Spleen (tissue), 7 donors: ENCODE measurements at regions not wholly inside any gene's neighbourhood (a gene's known extent, or its start where the extent isn't known, plus 50 kb on each side); places are given as distances from the start of the nearest gene placed in this dataset.

Experiments used
- CTCF ChIP-seq, 11 experiments: fragments of 200-600 bp in 7 of 11; fragments of 450-650 bp in 4 of 11; sonication (generic) in 4 of 11; IDR thresholded peaks in 8 of 11; conservative IDR thresholded peaks in 3 of 11; 1 replicate in 7 of 11; 2 replicates in 4 of 11; pipeline versions ENCODE4 v1.4.0 to v1.8.0; 2016 to 2021; ENCODE audit warnings: antibody characterized with exemption in 11 of 11, inconsistent platforms in 4 of 11, mild to moderate bottlenecking in 1 of 11
- POLR2A ChIP-seq, 3 donors: fragments of 450-650 bp; IDR thresholded peaks; one replicate each; pipeline ENCODE4 v1.5.1; 2017; ENCODE audit warnings: antibody characterized with exemption in 3 of 3, mild to moderate bottlenecking in 1 of 3
- POLR2AphosphoS5 ChIP-seq, 3 donors: sonication (generic); formaldehyde crosslinking; IDR thresholded peaks; one replicate each; pipeline ENCODE4 v1.5.1; 2017; ENCODE audit warnings: antibody characterized with exemption in 3 of 3
- donor health status: DM: no; HTN: no; CAD: no; lungs with moderate emphysema.
- donor health status: DM: no; HTN: no; CAD: no.
- donor health status: DM: no; HTN: no; CAD: no.

DNA sequence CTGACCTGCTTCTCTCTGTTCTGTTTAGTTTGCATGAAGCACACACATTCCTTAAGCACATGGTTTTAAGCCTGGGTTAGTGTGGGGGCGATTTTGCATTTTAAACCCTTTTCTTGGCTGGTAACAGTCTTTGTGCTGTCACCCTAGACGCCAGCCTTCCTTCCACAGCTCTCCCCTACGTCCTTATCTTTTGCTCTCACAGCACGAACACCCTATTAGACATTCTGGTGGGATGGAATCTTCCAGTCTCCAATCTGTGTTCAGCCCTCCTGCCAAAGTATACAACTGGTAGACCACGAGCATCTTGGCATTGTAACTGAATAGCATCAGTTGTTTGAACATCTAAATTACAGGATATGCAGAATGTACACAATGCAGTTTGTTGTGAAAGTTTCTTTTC is 316.9 kb upstream of the IRX2 start:
- TF ChIP-seq CTCF (IDR thresholded peaks at IDR 0.05 in 8 of 11, conservative IDR thresholded peaks at IDR 0.05 in 3 of 11) = no peak
- no peak for TF ChIP-seq POLR2A (IDR thresholded peaks at IDR 0.05)
- TF ChIP-seq POLR2AphosphoS5 (IDR thresholded peaks at IDR 0.05) = no peak
